ENCODE measurements at regions not wholly inside any gene's neighbourhood (a gene's known extent, or its start where the extent isn't known, plus 50 kb on each side); places are given as distances from the start of the nearest gene placed in this dataset.

- H3K27me3 ChIP-seq (ENCODE audit: control insufficient read depth, insufficient read depth, low read length, poor library complexity, severe bottlenecking), result no peaks in the 10 kb centered on the region
- peaks cover 4% of the 10 kb centered on the region for H3K27me3 Mint-ChIP-seq (ENCODE audit: insufficient read depth)
- H3K9ac ChIP-seq (ENCODE audit: extremely low read depth, low read length, poor library complexity, severe bottlenecking), result no peak overlapping the region
- peaks cover 15% of the 10 kb centered on the region for H3K4me1 Mint-ChIP-seq
- no peaks in the 10 kb centered on the region for H3K9me3 ChIP-seq (ENCODE audit: control insufficient read depth, low read length)
- H3K4me1 ChIP-seq (ENCODE audit: control insufficient read depth, insufficient read depth, low read length), result peaks cover 4% of the 10 kb centered on the region
- H3K9me3 Mint-ChIP-seq, result no peaks in the 10 kb centered on the region
- WGBS, 2 experiments (ENCODE audit: insufficient coverage in 1 of 2, insufficient read length in 1 of 2), result 88 to 92% methylated on average over 3 to 4 of the region's 4 CpGs
- no peak overlapping the region for H3K27ac ChIP-seq (ENCODE audit: low read depth, low read length)
- H3K36me3 ChIP-seq (ENCODE audit: control insufficient read depth, insufficient read depth, low read length), result no peaks in the 10 kb centered on the region
- no peak overlapping the region for H3K27ac Mint-ChIP-seq
- peaks cover 3% of the 10 kb centered on the region for H3K36me3 Mint-ChIP-seq (ENCODE audit: low read depth)
- H3K4me3 Mint-ChIP-seq, result no peak overlapping the region
- TF ChIP-seq, protein P1, sequence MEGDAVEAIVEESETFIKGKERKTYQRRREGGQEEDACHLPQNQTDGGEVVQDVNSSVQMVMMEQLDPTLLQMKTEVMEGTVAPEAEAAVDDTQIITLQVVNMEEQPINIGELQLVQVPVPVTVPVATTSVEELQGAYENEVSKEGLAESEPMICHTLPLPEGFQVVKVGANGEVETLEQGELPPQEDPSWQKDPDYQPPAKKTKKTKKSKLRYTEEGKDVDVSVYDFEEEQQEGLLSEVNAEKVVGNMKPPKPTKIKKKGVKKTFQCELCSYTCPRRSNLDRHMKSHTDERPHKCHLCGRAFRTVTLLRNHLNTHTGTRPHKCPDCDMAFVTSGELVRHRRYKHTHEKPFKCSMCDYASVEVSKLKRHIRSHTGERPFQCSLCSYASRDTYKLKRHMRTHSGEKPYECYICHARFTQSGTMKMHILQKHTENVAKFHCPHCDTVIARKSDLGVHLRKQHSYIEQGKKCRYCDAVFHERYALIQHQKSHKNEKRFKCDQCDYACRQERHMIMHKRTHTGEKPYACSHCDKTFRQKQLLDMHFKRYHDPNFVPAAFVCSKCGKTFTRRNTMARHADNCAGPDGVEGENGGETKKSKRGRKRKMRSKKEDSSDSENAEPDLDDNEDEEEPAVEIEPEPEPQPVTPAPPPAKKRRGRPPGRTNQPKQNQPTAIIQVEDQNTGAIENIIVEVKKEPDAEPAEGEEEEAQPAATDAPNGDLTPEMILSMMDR (conservative IDR thresholded peaks at IDR 0.05), result no peak
- H3K4me3 ChIP-seq (ENCODE audit: low read length), result no peak overlapping the region
- DNase-seq, result no peak
These were observed 132.0 kb upstream of the CACHD1 start for GRCh38 chr1:64337926-64338325.

DNA sequence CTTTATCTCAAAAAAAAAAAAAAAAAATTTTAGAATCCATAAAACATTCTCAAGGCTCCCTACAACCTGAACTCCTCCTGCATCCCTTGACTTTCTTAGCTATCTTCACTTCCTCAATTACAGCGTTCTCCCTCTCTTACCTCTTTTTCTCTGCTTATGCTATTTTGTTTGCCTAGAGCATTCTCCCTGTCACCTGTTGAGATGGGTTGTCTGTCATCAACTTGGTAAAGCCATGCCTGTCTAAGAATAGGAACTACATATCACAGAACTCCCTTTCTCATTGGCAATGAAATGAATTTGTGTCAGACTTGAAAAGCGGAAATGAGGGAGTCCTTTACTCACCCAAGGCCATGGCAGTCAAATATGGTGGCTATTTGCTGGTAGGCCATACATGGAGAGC is 129.6 kb upstream of the CACHD1 start:
- Mint-ChIP-seq H3K27me3 (ENCODE audit: insufficient read depth) (peaks cover 3% of the 10 kb centered on the region), H3K27ac (no peak overlapping the region), H3K9me3 (no peaks in the 10 kb centered on the region), H3K36me3 (ENCODE audit: low read depth) (peaks cover 3% of the 10 kb centered on the region), H3K4me1 (peaks cover 24% of the 10 kb centered on the region), H3K4me3 (no peak overlapping the region)
- H3K4me1 ChIP-seq (ENCODE audit: control insufficient read depth, insufficient read depth, low read length), result peaks cover 13% of the 10 kb centered on the region
- 89 to 92% methylated on average over 2 of the region's 2 CpGs for WGBS, 2 experiments (ENCODE audit: insufficient coverage in 1 of 2, insufficient read length in 1 of 2)
- no peak for DNase-seq
- H3K9me3 ChIP-seq (ENCODE audit: control insufficient read depth, low read length), result no peaks in the 10 kb centered on the region
- TF ChIP-seq, protein P1 (conservative IDR thresholded peaks at IDR 0.05), result no peak
- H3K36me3 ChIP-seq (ENCODE audit: control insufficient read depth, insufficient read depth, low read length), result no peaks in the 10 kb centered on the region
- H3K27me3 ChIP-seq (ENCODE audit: control insufficient read depth, insufficient read depth, low read length, poor library complexity, severe bottlenecking), result no peaks in the 10 kb centered on the region
- no peak overlapping the region for H3K27ac ChIP-seq (ENCODE audit: low read depth, low read length)
- no peak overlapping the region for H3K9ac ChIP-seq (ENCODE audit: extremely low read depth, low read length, poor library complexity, severe bottlenecking)
- no peak overlapping the region for H3K4me3 ChIP-seq (ENCODE audit: low read length)

DNA sequence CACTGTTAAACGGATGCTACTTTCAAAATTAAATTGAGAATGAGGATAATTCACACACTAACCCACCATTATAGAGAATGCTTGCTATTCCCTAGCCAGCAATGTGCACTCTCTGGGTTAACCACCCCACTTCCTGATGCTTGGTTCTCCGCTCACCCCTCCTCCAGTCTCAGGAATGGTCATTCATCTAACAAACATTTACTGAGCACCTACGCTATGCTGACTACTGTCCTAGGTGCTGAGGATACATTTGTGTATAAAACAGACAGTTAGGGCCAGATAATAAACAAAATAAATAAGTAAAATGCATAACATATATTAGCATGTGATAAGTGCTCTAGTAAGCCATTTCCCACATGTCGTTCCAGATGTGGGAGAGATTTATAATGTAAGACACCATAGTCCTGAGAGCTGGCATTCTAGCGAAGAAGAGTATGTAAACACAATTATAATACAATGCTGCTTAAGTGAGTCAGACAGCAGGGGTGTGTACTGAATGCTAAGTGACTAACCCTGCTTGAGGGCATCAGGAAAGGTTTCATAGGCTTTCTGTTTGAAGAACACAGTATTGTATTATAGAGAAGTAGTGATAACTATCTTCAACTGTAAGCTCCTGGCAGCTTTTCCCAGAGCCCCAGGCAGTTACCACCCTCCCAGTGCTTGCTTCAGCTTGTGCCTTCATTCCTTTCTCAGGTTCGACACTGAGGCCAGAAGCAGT is 126.7 kb upstream of the CACHD1 start:
- Mint-ChIP-seq H3K4me3 (no peak overlapping the region), H3K27me3 (ENCODE audit: insufficient read depth) (peaks cover 5% of the 10 kb centered on the region), H3K9me3 (no peaks in the 10 kb centered on the region), H3K27ac (peak overlapping the region; percentile 71), H3K36me3 (ENCODE audit: low read depth) (peaks cover 3% of the 10 kb centered on the region), H3K4me1 (peaks cover 24% of the 10 kb centered on the region)
- H3K27ac ChIP-seq (ENCODE audit: low read depth, low read length), result no peak overlapping the region
- WGBS, 2 experiments (ENCODE audit: insufficient coverage in 1 of 2, insufficient read length in 1 of 2), result 76 to 80% methylated on average over 3 to 6 of the region's 6 CpGs
- H3K36me3 ChIP-seq (ENCODE audit: control insufficient read depth, insufficient read depth, low read length), result no peaks in the 10 kb centered on the region
- TF ChIP-seq, protein P1 (conservative IDR thresholded peaks at IDR 0.05), result no peak
- DNase-seq, result peak; percentile 57
- peak overlapping the region; percentile 10 for H3K4me3 ChIP-seq (ENCODE audit: low read length)
- H3K4me1 ChIP-seq (ENCODE audit: control insufficient read depth, insufficient read depth, low read length), result peaks cover 9% of the 10 kb centered on the region
- H3K9ac ChIP-seq (ENCODE audit: extremely low read depth, low read length, poor library complexity, severe bottlenecking), result no peak overlapping the region
- H3K27me3 ChIP-seq (ENCODE audit: control insufficient read depth, insufficient read depth, low read length, poor library complexity, severe bottlenecking), result peaks cover 4% of the 10 kb centered on the region
- H3K9me3 ChIP-seq (ENCODE audit: control insufficient read depth, low read length), result no peaks in the 10 kb centered on the region

All from endodermal cell (in vitro differentiated cells).